Endothelial cell of umbilical vein (primary cell): ENCODE measurements at regions not wholly inside any gene's neighbourhood (a gene's known extent, or its start where the extent isn't known, plus 50 kb on each side); places are given as distances from the start of the nearest gene placed in this dataset.

Experiments used
- BruUV-seq: library from RNA; stranded (reverse); fragments of 400-500 nt; replicated peaks from 2 replicates; lab custom pipeline; 2021; lab: Mats Ljungman, UMichigan
- CTCF ChIA-PET: fragments of 300-600, 350-600 bp; sonication (Branson Sonifier 250); formaldehyde crosslinking; loops from one replicate; lab custom pipeline; 2021; ENCODE audit warnings: antibody characterized with exemption, inconsistent platforms; lab: Charles Lee
- POLR2A ChIA-PET: fragments of 300-600, 350-600 bp; sonication (Branson Sonifier 250); formaldehyde crosslinking; loops from one replicate; lab custom pipeline; 2021; ENCODE audit warnings: antibody characterized with exemption, inconsistent platforms; lab: Charles Lee
- DNase-seq: peaks from one replicate; pipeline ENCODE4 v3.0.0-alpha.2; 2011; ENCODE audit warnings: low read depth, low spot score
- FAIRE-seq: peaks from 2 replicates; lab custom pipeline; 2011; peaks lifted over from hg19 to GRCh38; lab: Jason Lieb, UNC
- H2AFZ ChIP-seq: 2 replicates; pipeline ENCODE4 v1.6.0; 2012; ENCODE audit warnings: low read depth, low read length, control low read depth, inconsistent platforms
- H3K27ac ChIP-seq: 2 replicates; pipeline ENCODE4 v1.5.1; 2011; ENCODE audit warnings: low read depth, mild to moderate bottlenecking, control low read depth, low read length, moderate library complexity; ENCODE audit not compliant: insufficient read depth
- H3K27me3 ChIP-seq, 2 experiments: 2 replicates each; pipeline versions ENCODE4 v1.6.0 to v1.6.1; 2011; ENCODE audit warnings: low read length in 2 of 2, mixed read lengths in 1 of 2; ENCODE audit not compliant: control insufficient read depth in 2 of 2, insufficient read depth in 2 of 2
- H3K36me3 ChIP-seq, 2 experiments: 2 replicates in 1 of 2; 3 replicates in 1 of 2; pipeline ENCODE4 v1.5.1; 2011; ENCODE audit warnings: low read length in 2 of 2, mild to moderate bottlenecking in 1 of 2, moderate library complexity in 1 of 2; ENCODE audit not compliant: control insufficient read depth in 2 of 2, insufficient read depth in 2 of 2; ENCODE audit errors: extremely low read depth in 1 of 2
- H3K4me1 ChIP-seq: 3 replicates; pipeline ENCODE4 v1.5.1; 2011; ENCODE audit warnings: mild to moderate bottlenecking, low read length; ENCODE audit not compliant: control insufficient read depth, insufficient read depth; ENCODE audit errors: extremely low read depth
- H3K4me2 ChIP-seq: 2 replicates; pipeline ENCODE4 v1.6.1; 2011; ENCODE audit warnings: low read length, control low read depth, mixed read lengths; ENCODE audit not compliant: insufficient read depth
- H3K4me3 ChIP-seq, 3 experiments: fragments of 200-600 bp in 1 of 3; sonication (generic), shearing (Covaris generic) in 1 of 3; replicated peaks in 1 of 3; 2 replicates each; pipeline ENCODE4 v1.5.1; 2011 to 2016; ENCODE audit warnings: control low read depth in 3 of 3, low read length in 3 of 3, mild to moderate bottlenecking in 2 of 3, inconsistent platforms in 1 of 3, low read depth in 1 of 3, moderate library complexity in 1 of 3; ENCODE audit not compliant: insufficient read depth in 1 of 3
- H3K79me2 ChIP-seq: 2 replicates; pipeline ENCODE4 v1.6.0; 2012; ENCODE audit warnings: low read length, inconsistent platforms; ENCODE audit not compliant: control insufficient read depth, insufficient read depth
- H3K9ac ChIP-seq: replicated peaks from 2 replicates; pipeline ENCODE3; 2011; ENCODE audit warnings: low read length, control low read depth; ENCODE audit not compliant: insufficient read depth; ENCODE audit errors: extremely low read depth
- H3K9me1 ChIP-seq: replicated peaks from 3 replicates; pipeline ENCODE4 v1.6.0; 2011; ENCODE audit warnings: mild to moderate bottlenecking, low read length; ENCODE audit not compliant: control insufficient read depth, insufficient read depth; ENCODE audit errors: extremely low read depth
- H3K9me3 ChIP-seq: replicated peaks from 2 replicates; pipeline ENCODE4 v1.5.1; 2012; ENCODE audit warnings: low read length, inconsistent platforms; ENCODE audit not compliant: control insufficient read depth, insufficient read depth
- H4K20me1 ChIP-seq: replicated peaks from 2 replicates; pipeline ENCODE3; 2011; ENCODE audit warnings: mild to moderate bottlenecking, low read length; ENCODE audit not compliant: control insufficient read depth, insufficient read depth; ENCODE audit errors: extremely low read depth
- CTCF ChIP-seq, 2 donors: IDR thresholded peaks; 1 replicate in 1 of 2; 2 replicates in 1 of 2; pipeline ENCODE4 v1.5.1; 2011; ENCODE audit warnings: low read length in 2 of 2, mild to moderate bottlenecking in 2 of 2, moderate library complexity in 2 of 2, control low read depth in 1 of 2, inconsistent platforms in 1 of 2, low read depth in 1 of 2; ENCODE audit not compliant: insufficient read depth in 1 of 2; ENCODE audit errors: extremely low read depth in 1 of 2
- EZH2 ChIP-seq: IDR thresholded peaks from 2 replicates; pipeline ENCODE4 v1.6.1; 2012; ENCODE audit warnings: borderline replicate concordance, low read depth, mild to moderate bottlenecking, moderate library complexity, low read length, inconsistent platforms; ENCODE audit not compliant: severe bottlenecking
- FOS ChIP-seq: IDR thresholded peaks from 2 replicates; pipeline ENCODE4 v1.6.1; 2011; ENCODE audit warnings: mild to moderate bottlenecking, low read length, moderate library complexity, borderline replicate concordance; ENCODE audit not compliant: insufficient read depth
- GATA2 ChIP-seq: IDR thresholded peaks from 2 replicates; pipeline ENCODE4 v1.7.0; 2011; ENCODE audit warnings: low read depth, mild to moderate bottlenecking, moderate library complexity, mixed read lengths, low read length; ENCODE audit not compliant: insufficient read length, insufficient read depth
- JUN ChIP-seq: IDR thresholded peaks from 2 replicates; pipeline ENCODE4 v1.6.1; 2011; ENCODE audit warnings: borderline replicate concordance, low read depth; ENCODE audit not compliant: insufficient read length, insufficient read depth
- MAX ChIP-seq: IDR thresholded peaks from 2 replicates; pipeline ENCODE4 v1.6.1; 2011; ENCODE audit not compliant: insufficient read depth, insufficient read length
- MYC ChIP-seq: IDR thresholded peaks from one replicate; pipeline ENCODE4 v1.6.1; 2011; ENCODE audit warnings: mild to moderate bottlenecking, low read depth, low read length
- POLR2A ChIP-seq: IDR thresholded peaks from 2 replicates; pipeline ENCODE4 v1.6.1; 2012; ENCODE audit warnings: low read depth, mild to moderate bottlenecking, control low read depth, low read length
- POLR2AphosphoS5 ChIP-seq: IDR thresholded peaks from 2 replicates; pipeline ENCODE4 v1.6.1; 2012; ENCODE audit warnings: low read depth, mild to moderate bottlenecking, control low read depth, low read length, moderate library complexity; ENCODE audit not compliant: insufficient read depth
- dilution Hi-C: fragments of 300-500 bp; cut with MboI; formaldehyde crosslinking; loops from one replicate; pipeline ENCODE4 v1.15.0; 2019; ENCODE audit warnings: low sequenced_read_pairs; ENCODE audit not compliant: extremely low pct_ligation_motif_present
- intact Hi-C: fragments of 100-400 bp; cut with micrococcal nuclease; formaldehyde crosslinking; loops from one replicate; pipeline ENCODE4 v1.10.0; 2022

- H3K36me3 ChIP-seq: no peaks in the 10 kb centered on the region
- no peaks in the 10 kb centered on the region for H4K20me1 ChIP-seq
- no TSS peak for BruUV-seq
- H3K9me3 ChIP-seq: no peaks in the 10 kb centered on the region
- no peak overlapping the region for H3K9ac ChIP-seq
- no peaks in the 10 kb centered on the region for H3K4me1 ChIP-seq
- no peak for FAIRE-seq
- DNase-seq: no peak
- H3K27me3 ChIP-seq: peaks cover 0 to 9% of the 10 kb centered on the region in 2 experiments
- no peak overlapping the region for H3K4me2 ChIP-seq
- H3K4me3 ChIP-seq: no peak overlapping the region
- POLR2A ChIA-PET: no interaction called here
- no peak for TF ChIP-seq JUN
- TF ChIP-seq CTCF (IDR thresholded peaks at IDR 0.05; ENCODE audit: extremely low read depth in 1 of 2, insufficient read depth in 1 of 2, low read depth in 1 of 2, low read length in 2 of 2): no peak
- TF ChIP-seq POLR2A: no peak
- no peak for TF ChIP-seq POLR2AphosphoS5
- TF ChIP-seq EZH2: no peak
- no peak for TF ChIP-seq GATA2
- no peak for TF ChIP-seq MAX
- no peak for TF ChIP-seq MYC
- no peak for TF ChIP-seq FOS
- dilution Hi-C loops: no loop called here
- H3K9me1 ChIP-seq: no peaks in the 10 kb centered on the region
- intact Hi-C loops: loop anchor here (2.0 kb wide), 1 partner anchor 77 kb away; no protein-coding TSS in a partner anchor
- H2AFZ ChIP-seq: no peak overlapping the region
- H3K79me2 ChIP-seq: no peaks in the 10 kb centered on the region
- CTCF ChIA-PET: no interaction called here
- no peak overlapping the region for H3K27ac ChIP-seq
Measured at GRCh38 chr9:38284039-38284575, 108.4 kb upstream of the ALDH1B1 start.
